GM12891 (cell line): ENCODE measurements at regions not wholly inside any gene's neighbourhood (a gene's known extent, or its start where the extent isn't known, plus 50 kb on each side); places are given as distances from the start of the nearest gene placed in this dataset.

ENCODE experiments used
- PAX5 ChIP-seq: IDR thresholded peaks from 2 replicates; pipeline ENCODE4 v1.6.1; 2011; ENCODE audit warnings: low read length, moderate library complexity, mild to moderate bottlenecking; ENCODE audit not compliant: insufficient read depth, severe bottlenecking
- POLR2A ChIP-seq: IDR thresholded peaks from 2 replicates; pipeline ENCODE4 v1.6.1; 2011; ENCODE audit warnings: low read depth, low read length, control low read depth
- POLR2AphosphoS5 ChIP-seq: IDR thresholded peaks from 2 replicates; pipeline ENCODE4 v1.6.1; 2011; ENCODE audit warnings: low read depth, low read length, control low read depth
- SPI1 ChIP-seq: IDR thresholded peaks from 2 replicates; pipeline ENCODE4 v1.6.1; 2011; ENCODE audit warnings: low read depth, low read length, control low read depth
- TAF1 ChIP-seq: IDR thresholded peaks from 2 replicates; pipeline ENCODE4 v1.6.1; 2011; ENCODE audit warnings: low read depth, low read length, control low read depth

DNA sequence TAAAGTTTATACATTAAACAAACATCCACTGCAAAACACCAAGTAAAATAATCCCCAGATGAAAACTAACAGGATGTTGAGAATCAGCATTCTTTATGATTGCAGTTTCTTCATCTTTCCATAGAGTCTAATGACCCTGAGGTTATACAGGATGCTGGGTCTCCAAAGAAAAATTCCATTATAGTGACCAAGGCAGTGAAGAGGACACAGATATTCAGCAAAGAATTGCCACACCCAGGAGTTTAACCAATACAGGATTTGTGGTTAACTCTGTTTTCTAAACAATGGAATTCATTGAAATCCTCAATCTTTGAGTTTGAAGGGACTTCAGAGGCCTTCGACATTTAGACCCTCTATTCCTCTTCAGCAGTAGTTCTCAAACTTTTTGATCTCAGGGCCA, 76.2 kb upstream of the ESX1 start:
- no peak for TF ChIP-seq POLR2AphosphoS5
- no peak for TF ChIP-seq POLR2A
- no peak for TF ChIP-seq SPI1
- TF ChIP-seq TAF1 = no peak
- no peak for TF ChIP-seq PAX5
